ENCODE measurements at regions not wholly inside any gene's neighbourhood (a gene's known extent, or its start where the extent isn't known, plus 50 kb on each side); places are given as distances from the start of the nearest gene placed in this dataset.

GRCh38 chr7:46170021-46170420, 248.9 kb upstream of the IGFBP3 start:
- TF ChIP-seq CTCF (conservative IDR thresholded peaks at IDR 0.05; ENCODE audit: low read length) (no peak), EZH2phosphoT487 (IDR thresholded peaks at IDR 0.05; ENCODE audit: borderline replicate concordance, low read depth, low read length) (no peak)
